Esophagus muscularis mucosa (tissue), 4 donors: ENCODE measurements at regions not wholly inside any gene's neighbourhood (a gene's known extent, or its start where the extent isn't known, plus 50 kb on each side); places are given as distances from the start of the nearest gene placed in this dataset.
A peak's percentile ranks its signal among the peaks of the same experiment; 100 is the strongest.

Experiments
- DNase-seq: peaks from one replicate; pipeline ENCODE4 v3.0.0-alpha.2; 2017; ENCODE audit errors: extremely low spot score
- H3K27ac ChIP-seq, 4 donors: fragments of 200-600 bp; sonication (generic); replicated peaks in 1 of 4; 1 replicate in 3 of 4; 2 replicates in 1 of 4; pipeline ENCODE4 v1.5.1; 2016 to 2019; ENCODE audit warnings: mild to moderate bottlenecking in 1 of 4
- H3K27me3 ChIP-seq, 4 donors: fragments of 200-600 bp; sonication (generic); one replicate each; pipeline versions ENCODE4 v1.5.1 to v1.6.0; 2016 to 2019
- H3K36me3 ChIP-seq, 4 donors: fragments of 200-600 bp; sonication (generic); one replicate each; pipeline ENCODE4 v1.5.1; 2016 to 2019
- H3K4me1 ChIP-seq, 4 donors: fragments of 200-600 bp; sonication (generic); one replicate each; pipeline ENCODE4 v1.5.1; 2016 to 2019
- H3K4me3 ChIP-seq, 4 donors: fragments of 200-600 bp; sonication (generic); 1 replicate in 2 of 4; 2 replicates in 2 of 4; pipeline ENCODE4 v1.5.1; 2016 to 2019; ENCODE audit warnings: mild to moderate bottlenecking in 4 of 4, moderate library complexity in 1 of 4
- H3K9me3 ChIP-seq, 4 donors: fragments of 200-600 bp; sonication (generic); 1 replicate in 3 of 4; 2 replicates in 1 of 4; pipeline ENCODE4 v1.5.1; 2016 to 2019
- EP300 ChIP-seq: sonication (generic); formaldehyde crosslinking; IDR thresholded peaks from one replicate; pipeline ENCODE4 v1.6.1; 2017; ENCODE audit warnings: antibody characterized with exemption
- POLR2A ChIP-seq: fragments of 450-650 bp; IDR thresholded peaks from one replicate; pipeline ENCODE4 v1.6.1; 2017; ENCODE audit warnings: antibody characterized with exemption, moderate library complexity, mild to moderate bottlenecking, low read depth
- POLR2AphosphoS5 ChIP-seq, 2 donors: sonication (generic); formaldehyde crosslinking; IDR thresholded peaks; one replicate each; pipeline ENCODE4 v1.6.1; 2017; ENCODE audit warnings: antibody characterized with exemption in 2 of 2
- WGBS: methylation state at CpG from one replicate; pipeline ENCODE4 v1.1.5; 2018; 5-methylcytosine and 5-hydroxymethylcytosine counted together
- intact Hi-C: fragments of 100-400 bp; cut with DNase I; formaldehyde crosslinking; loops from one replicate; pipeline ENCODE4 v1.15.1; 2023
- TF ChIP-seq, protein P1 (sequence below), 3 experiments: fragments of 200-600 bp in 2 of 3; fragments of 450-650 bp in 1 of 3; sonication (generic) in 2 of 3; IDR thresholded peaks; one replicate each; pipeline ENCODE4 v1.5.1; 2017 to 2019; ENCODE audit warnings: antibody characterized with exemption in 3 of 3, mild to moderate bottlenecking in 2 of 3, moderate library complexity in 1 of 3

DNA sequence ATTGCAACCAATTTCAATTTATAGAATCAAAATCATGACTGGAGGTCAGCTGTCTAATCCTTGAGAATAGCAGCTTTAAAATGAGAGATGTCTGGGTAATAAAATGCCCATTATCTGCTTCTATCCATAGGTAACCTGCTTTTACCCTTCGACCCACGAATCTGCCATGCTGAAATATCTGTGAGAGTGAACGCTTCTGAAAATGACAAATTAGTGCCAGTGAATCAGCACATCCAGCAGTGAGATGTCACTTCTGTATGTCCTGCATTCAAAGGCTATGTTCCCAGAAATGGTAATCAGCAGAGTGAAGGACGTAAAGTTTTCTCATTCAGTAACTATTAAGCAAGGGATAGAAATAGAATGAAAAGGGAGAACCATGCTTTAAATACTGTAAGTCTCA is 532.4 kb upstream of the ITGA1 start:
- DNase-seq: no peak
- Histone ChIP-seq H3K4me1 (no peaks in the 10 kb centered on the region), H3K27me3 (no peaks in the 10 kb centered on the region), H3K9me3 (no peaks in the 10 kb centered on the region), H3K4me3 (no peak overlapping the region), H3K27ac (no peak overlapping the region), H3K36me3 (no peaks in the 10 kb centered on the region)
- intact Hi-C loops: no loop called here
- 89% methylated on average over 4 of the region's 4 CpGs for WGBS
- no peak for TF ChIP-seq POLR2AphosphoS5 (IDR thresholded peaks at IDR 0.05)
- TF ChIP-seq EP300: no peak
- TF ChIP-seq, protein P1, sequence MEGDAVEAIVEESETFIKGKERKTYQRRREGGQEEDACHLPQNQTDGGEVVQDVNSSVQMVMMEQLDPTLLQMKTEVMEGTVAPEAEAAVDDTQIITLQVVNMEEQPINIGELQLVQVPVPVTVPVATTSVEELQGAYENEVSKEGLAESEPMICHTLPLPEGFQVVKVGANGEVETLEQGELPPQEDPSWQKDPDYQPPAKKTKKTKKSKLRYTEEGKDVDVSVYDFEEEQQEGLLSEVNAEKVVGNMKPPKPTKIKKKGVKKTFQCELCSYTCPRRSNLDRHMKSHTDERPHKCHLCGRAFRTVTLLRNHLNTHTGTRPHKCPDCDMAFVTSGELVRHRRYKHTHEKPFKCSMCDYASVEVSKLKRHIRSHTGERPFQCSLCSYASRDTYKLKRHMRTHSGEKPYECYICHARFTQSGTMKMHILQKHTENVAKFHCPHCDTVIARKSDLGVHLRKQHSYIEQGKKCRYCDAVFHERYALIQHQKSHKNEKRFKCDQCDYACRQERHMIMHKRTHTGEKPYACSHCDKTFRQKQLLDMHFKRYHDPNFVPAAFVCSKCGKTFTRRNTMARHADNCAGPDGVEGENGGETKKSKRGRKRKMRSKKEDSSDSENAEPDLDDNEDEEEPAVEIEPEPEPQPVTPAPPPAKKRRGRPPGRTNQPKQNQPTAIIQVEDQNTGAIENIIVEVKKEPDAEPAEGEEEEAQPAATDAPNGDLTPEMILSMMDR (IDR thresholded peaks at IDR 0.05): no peak
- no peak for TF ChIP-seq POLR2A

DNA sequence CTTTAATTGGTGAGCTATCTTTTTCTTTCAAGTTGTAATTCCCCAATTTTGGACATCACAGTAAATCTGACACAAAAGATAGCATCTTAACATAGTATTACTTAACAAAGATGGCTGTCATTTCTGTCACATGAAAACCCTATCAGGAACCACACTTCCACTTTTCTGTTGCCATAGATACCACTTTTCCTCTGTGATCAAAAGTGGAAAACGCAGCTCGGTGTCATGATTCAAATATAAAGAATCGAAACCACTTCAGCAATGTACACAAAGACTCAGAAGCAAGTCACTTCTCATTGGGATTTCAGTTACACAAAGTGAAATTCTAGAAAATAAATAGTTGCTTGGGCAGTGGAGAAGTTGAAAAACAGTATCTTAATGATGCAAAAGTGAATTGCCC is 524.9 kb upstream of the ITGA1 start:
- Histone ChIP-seq H3K27me3 (no peaks in the 10 kb centered on the region), H3K4me1 (no peaks in the 10 kb centered on the region), H3K4me3 (no peak overlapping the region), H3K36me3 (no peaks in the 10 kb centered on the region), H3K9me3 (no peaks in the 10 kb centered on the region), H3K27ac (no peak overlapping the region)
- intact Hi-C loops: no loop called here
- 55% methylated on average over 3 of the region's 3 CpGs for WGBS
- TF ChIP-seq EP300 (no peak), POLR2AphosphoS5 (IDR thresholded peaks at IDR 0.05) (no peak), POLR2A (no peak)
- TF ChIP-seq, protein P1 (IDR thresholded peaks at IDR 0.05): no peak
- DNase-seq: no peak

DNA sequence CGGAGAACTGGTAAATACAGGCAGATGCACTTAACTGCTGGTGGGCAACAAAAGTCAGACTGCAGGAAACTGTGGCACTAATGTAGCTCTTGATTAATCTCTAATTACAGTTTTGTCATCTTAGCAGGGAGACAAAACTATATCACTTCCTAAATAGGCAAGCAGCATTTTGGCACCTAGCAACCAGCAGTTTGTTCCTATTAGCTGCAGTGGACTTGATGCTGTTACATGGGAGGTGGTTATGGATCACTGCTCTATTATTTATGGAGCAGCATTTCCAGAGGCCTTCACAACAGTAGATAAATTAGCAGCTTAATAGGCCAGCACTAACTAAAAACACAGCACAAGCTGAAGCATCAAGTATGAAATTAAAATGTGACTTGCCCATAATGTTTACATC is 518.3 kb upstream of the ITGA1 start:
- Histone ChIP-seq H3K27me3 (no peaks in the 10 kb centered on the region), H3K4me3 (peak overlapping the region in 3 of 4 donors; percentile 12 to 29 (median 26)), H3K9me3 (no peaks in the 10 kb centered on the region), H3K36me3 (no peaks in the 10 kb centered on the region), H3K27ac (no peak overlapping the region), H3K4me1 (peaks cover 0 to 8% (median 3%) of the 10 kb centered on the region in 4 donors)
- WGBS: 80% methylated on average over 1 of the region's 1 CpG
- intact Hi-C loops: no loop called here
- TF ChIP-seq POLR2A: no peak
- no peak for TF ChIP-seq POLR2AphosphoS5 (IDR thresholded peaks at IDR 0.05)
- TF ChIP-seq, protein P1 (IDR thresholded peaks at IDR 0.05): no peak
- no peak for TF ChIP-seq EP300
- DNase-seq: no peak

DNA sequence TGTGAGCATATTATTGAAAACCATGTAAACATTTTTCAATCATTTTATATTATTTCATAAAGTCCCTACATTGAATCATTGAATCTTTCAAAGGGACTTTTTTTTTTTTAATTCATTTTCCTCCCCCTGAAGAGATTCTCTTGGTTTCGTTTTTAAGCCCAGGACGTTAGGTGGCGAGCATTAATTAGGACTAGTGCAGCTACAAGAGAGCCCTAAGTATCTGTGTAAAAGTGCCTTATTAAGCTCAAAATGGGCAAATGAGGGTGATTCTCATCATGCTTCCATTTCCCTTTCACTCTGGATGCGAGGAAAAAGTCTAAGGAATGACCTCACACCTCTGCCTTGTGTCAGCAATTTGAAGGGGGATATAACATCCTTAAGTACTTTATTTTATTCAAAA is 517.9 kb upstream of the ITGA1 start:
- WGBS: 56% methylated on average over 4 of the region's 4 CpGs
- Histone ChIP-seq H3K36me3 (no peaks in the 10 kb centered on the region), H3K4me1 (peaks cover 0 to 8% (median 3%) of the 10 kb centered on the region in 4 donors), H3K27ac (no peak overlapping the region), H3K9me3 (no peaks in the 10 kb centered on the region), H3K4me3 (peak overlapping the region in 3 of 4 donors; percentile 12 to 29 (median 26)), H3K27me3 (no peaks in the 10 kb centered on the region)
- TF ChIP-seq POLR2A (no peak), POLR2AphosphoS5 (IDR thresholded peaks at IDR 0.05) (no peak)
- intact Hi-C loops: no loop called here
- DNase-seq: no peak

DNA sequence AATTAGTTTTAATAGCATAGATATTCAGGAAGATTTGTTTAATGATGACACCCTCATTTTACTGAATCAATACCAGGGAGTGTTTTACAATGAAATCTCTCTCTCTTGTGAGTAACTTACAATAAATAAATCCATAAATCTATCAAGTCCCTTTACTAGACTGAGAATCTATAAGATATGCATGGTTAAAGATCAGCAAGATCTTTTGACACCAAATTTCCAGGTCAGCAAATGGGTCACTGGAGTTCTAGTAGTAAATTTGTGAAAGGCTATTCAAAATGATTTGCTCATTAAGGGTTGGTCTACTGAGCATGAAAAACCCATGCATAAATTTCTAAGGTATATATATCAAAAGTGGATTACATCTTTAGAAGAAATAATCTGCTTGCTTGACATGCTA is 512.1 kb upstream of the ITGA1 start:
- TF ChIP-seq POLR2AphosphoS5 (IDR thresholded peaks at IDR 0.05): no peak
- no peak for TF ChIP-seq POLR2A
- TF ChIP-seq, protein P1 (IDR thresholded peaks at IDR 0.05): no peak
- Histone ChIP-seq H3K9me3 (no peaks in the 10 kb centered on the region), H3K4me1 (no peaks in the 10 kb centered on the region), H3K27me3 (no peaks in the 10 kb centered on the region), H3K36me3 (no peaks in the 10 kb centered on the region), H3K27ac (no peak overlapping the region), H3K4me3 (no peak overlapping the region)
- no peak for DNase-seq
- intact Hi-C loops: no loop called here
